Fibroblast of the conjunctiva (primary cell): ENCODE measurements at regions not wholly inside any gene's neighbourhood (a gene's known extent, or its start where the extent isn't known, plus 50 kb on each side); places are given as distances from the start of the nearest gene placed in this dataset.
"Not testable (repeated sequence)": the region's sequence is repeated elsewhere in the genome, so short reads cannot be mapped to it uniquely, and the experiment has no call there.

Source experiments
- DNase-seq: peaks from one replicate; pipeline ENCODE4 v3.0.0-alpha.2; 2010; ENCODE audit warnings: low read depth

DNA sequence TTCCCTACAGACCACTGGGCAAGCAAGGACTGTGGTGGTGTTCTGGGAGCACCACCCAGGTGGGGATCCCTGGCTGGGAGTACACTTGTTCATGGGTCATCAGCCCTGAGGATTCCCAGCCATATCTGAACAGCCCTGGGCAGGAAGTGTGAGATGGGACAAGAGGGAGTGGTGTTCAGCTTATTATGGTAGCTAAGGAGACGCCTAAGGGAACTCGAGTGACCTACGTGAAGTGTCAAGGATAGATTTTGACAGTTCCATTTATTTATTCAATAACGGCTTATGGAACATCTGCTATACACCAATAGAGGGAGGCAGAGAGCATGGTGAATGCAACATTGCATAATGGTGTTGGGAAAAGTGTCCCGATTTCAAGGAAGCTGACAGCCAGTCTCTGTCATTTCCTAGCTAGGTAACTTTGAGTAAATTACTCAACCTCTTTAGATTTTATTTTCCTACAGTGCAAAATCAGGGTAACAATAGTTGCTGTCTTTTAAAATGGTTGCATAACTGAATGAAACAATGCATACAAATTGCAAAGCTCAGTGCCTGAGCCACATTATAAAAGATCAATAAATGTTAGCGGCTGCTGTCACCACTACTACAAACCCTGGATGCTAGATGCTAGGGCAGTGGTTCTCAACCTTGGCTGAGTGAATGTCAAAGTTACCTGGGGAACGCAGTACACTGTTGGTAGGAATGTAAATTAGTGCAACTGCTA, 534.1 kb downstream of the GRIN2A start:
- no peak for DNase-seq

DNA sequence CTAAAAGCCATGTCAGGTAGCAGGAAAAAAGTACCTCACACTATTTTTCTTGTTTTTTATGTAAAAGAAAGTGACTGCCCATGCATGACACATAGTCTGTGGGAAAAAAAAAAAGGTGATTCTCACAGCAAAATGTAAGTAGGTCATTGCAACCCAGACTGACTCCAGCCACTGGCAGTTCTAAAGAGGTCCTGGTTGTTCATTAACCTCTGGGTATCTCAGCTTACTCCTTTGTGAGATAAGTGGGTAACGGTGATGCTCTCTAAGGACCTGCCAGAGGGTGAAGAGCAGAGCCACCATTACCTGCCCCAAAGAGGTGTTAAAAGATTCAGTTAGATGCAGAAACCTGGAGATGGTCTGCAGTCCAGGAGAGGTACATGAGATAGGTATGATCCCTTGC, 531.9 kb downstream of the GRIN2A start:
- no peak for DNase-seq

DNA sequence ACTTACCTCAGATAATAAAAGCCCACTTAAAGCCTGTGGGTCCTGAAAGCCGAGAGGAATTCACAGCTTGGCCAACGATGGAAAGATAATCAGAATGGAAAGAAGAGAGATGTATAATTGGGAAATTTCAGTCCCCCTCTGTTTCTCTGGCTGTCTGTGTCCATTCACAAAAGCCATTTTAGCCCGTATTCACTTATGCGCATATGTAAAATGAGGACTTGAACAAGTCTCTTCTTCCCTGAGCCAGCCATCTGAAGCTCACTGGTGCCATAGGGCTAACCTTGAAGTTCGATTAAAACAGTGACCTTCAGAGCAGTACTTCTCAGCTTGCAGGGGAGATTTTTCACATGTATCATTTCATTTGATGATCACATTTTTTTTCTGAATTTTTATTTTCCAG, 527.2 kb downstream of the GRIN2A start:
- no peak for DNase-seq

DNA sequence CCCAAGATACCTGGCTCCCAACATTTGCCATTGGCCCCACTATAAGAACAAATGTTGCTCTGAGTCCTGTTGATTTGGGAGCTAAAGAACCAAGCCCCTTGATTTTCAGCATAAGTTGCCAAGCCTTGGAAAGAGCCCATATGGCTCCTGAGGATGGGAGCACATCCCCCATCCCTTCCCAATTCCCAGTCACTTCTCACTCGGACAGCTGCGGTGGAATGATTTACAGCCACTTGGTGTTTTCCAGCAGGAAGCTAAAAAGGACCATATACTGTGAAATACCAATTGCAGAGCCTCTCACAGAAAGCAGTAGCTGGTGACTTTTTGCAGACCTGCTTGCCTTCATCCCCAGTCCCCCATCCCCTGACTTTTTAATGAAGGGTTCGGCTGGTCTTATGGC, 524.6 kb downstream of the GRIN2A start:
- no peak for DNase-seq

DNA sequence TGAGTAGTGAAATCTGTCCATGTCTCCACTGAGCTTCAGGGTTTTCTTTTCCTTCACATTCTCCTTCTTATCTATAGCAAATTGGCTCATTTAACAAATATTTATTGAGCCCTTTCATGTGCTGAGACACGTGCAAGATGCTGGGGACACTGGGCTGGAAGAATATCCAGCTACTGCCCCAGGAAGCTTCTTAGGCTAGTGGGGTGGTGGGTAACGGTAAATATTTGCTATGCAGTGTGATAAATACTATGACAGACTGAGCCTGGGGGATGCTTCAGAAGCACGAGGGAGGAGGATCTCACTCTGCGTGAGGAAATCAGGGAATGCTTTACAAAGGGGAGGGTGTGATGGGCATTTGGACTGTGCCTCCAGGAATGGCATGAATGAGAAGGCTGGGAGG, 524.1 kb downstream of the GRIN2A start:
- DNase-seq = no peak

DNA sequence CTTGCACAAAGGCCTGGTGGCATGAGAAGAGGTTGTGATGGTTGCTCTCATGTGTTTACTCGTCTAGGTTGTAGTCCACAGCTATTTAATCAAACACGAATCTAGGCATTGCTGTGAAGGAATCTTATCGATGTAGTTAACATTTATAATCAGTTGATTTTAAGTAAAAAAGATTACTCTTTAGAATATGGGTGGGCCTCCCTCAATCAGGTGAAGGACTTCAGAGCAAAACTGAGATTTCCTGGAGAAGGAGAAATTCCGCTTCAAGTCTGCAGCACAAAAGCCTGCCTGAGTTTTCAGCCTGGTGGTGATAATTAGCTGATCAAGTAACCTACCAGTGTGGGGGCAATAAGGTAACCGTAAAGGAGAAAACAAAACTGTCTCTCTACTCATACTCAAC, 523.6 kb downstream of the GRIN2A start:
- no peak for DNase-seq

DNA sequence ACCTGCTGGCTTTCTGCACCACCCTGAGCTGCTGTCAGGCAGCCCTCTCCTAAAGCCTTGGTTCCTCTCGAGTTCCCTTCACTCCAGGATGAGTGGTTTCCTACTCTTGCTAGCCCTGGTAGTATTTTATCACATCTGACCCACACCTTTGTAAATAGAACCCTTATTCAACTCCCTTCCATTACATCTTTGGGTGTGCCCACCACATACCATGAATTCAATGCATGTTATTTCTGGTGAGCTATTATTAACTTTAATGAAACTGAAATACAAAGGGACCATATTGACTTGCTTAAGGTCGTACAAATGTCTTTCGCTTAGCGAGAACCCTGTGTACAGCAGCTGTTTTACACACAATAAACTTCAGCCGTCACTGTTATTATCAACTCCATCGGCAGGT, 521.3 kb downstream of the GRIN2A start:
- no peak for DNase-seq

DNA sequence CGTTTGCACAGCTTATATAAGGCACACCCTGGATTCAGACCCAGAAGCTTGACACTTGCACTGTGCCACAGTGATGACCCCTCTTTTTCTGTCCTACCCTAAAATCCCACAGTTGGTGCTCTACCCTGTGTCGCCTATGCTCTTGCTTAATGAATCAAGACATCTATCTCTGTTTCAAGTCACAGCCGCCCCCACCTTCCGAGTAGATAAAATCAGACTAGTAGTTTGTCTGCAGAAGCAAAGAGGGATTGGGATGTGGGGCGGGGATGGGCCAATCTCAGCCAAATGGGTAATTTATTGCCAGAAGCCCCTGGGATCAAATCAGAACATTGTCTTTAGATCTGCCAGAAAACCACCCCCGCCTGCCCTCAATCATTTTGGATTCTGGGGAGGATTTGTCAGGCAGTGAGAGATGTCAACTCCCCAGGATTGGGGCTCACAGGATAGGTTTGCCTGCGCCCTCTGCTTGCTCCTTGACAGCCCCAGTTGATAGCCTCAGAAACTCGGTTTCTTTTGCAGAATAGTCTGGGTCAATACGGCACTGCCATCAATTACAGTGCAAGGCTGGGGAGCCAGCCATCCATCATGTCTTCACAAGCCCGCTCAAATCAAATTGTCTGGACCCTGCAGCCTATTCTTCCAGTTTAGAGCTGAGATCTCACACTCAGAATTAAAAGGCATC, 520.8 kb downstream of the GRIN2A start:
- DNase-seq = no peak

DNA sequence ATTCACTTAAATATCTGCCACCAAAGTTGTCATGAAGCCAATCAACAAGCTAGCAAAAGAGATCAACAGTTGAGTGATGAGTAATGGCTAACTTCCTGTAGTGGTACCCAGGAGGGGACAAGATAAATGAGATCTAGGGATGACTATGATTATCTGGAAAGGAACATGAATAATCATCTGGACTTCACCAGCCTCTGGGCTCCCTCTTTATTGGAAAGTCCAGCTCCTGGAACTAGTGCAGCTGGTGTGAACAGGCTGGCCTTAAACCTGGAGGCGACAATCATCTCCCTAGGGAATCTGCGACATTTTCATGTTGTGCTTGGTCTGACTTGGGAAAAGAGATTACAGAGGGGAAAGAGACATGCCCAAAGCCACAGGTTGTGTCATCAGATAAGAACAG, 518.6 kb downstream of the GRIN2A start:
- no peak for DNase-seq

DNA sequence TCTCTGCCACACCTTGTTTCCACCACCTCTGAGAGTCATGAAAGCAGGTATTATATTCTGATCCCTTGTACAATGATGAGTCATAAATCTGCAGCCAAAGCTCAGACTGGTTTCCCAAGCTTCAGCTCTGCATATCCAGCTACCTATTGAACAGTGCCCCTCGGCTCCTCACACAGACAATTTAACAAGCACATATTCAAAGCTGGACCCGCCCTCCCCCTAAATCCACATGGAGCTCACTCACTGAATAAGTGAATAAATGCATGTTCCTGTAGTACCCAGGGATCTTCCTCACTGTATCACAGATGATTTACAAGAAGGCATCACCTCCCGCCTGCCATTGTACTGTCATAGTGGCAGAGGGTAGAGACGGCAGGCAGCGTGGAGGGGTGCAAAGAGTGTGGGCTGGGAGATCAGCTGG, 516.4 kb downstream of the GRIN2A start:
- DNase-seq = no peak

DNA sequence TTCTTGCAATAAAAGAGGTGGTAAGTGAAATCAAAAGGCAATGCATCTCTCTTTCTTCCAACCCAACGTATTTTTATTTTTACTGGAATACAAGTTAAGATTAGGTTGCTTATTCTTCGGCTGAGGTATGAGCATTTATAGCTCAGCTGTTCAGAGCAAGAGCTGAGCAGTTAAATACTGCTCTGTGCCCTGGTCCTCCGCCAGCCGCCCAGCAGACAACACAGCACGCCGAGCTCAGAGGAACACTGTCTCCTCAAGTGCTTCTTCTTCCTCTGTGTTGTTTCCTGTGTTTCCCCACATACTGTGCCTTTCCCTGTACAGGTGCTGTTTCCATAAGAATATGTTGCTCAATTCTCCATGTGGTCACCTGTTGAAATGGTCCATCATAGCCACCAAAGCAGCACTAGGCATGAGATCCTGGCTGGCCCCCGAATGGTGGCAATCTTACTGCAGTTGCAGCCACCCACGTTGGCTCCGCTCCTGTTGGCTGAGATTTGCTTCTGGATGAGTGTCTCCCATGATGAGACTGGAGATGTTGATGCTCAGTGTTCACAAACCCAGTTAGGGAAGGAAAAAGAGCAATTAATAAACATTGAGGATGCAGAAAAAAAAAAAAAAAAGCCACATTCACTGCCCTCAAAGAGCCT, 515.3 kb downstream of the GRIN2A start:
- no peak for DNase-seq

DNA sequence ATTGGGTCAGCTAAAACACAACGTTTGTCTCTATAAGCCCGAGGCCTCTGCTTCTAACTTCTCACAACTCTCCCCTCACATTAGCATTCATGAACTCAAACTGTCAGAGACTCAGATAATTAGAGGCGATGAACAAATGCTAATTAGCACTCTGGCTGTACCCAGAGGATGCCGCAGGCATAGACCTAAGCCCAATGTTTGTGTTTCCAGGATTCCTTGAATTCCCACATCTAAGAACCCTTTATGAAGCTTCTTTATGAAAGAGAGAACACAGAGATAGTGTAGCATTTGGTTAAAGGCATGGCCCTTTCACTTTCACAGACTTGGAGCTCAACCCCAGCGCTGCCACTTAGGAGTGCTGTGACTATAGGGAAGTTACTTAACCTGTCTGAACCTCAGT, 512.2 kb downstream of the GRIN2A start:
- no peak for DNase-seq

DNA sequence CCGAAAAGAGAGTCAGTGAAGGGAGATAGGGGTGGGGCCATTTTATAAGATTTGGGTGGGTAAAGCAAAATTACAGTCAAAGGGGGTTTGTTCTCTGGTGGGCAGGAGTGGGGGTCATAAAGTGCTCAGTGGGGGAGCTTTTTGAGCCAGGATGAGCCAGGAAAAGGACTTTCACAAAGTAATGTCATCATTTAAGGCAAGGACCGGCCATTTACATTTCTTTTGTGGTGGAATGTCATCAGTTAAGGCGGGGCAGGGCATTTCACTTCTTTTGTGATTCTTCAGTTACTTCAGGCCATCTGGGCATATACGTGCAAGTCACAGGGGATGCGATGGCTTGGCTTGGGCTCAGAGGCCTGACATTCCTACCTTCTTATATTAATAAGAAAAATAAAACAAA, 511.6 kb downstream of the GRIN2A start:
- DNase-seq = not testable (repeated sequence)

DNA sequence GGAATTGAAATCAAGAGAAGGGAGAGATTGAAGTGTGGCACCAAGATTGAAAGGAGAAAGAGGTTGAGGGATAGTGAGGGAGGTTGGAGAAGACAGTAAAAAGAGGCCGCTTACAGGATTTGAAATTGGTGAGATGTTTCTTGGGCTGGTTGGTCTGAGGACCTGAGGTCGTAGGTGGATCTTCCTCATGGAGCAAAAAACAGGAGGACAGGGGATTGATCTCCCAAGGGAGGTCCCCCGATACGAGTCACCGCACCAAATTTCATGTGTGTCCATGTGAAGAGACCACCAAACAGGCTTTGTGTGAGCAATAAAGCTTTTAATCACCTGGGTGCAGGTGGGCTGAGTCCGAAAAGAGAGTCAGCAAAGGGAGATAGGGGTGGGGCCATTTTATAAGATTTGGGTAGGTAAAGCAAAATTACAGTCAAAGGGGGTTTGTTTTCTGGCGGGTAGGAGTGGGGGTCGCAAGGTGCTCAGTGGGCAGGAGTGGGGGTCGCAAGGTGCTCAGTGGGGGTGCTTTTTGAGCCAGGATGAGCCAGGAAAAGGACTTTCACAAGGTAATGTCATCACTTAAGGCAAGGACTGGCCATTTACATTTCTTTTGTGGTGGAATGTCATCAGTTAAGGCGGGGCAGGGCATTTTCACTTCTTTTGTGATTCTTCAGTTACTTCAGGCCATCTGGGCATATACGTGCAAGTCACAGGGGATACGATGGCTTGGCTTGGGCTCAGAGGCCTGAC, 505.5 kb downstream of the GRIN2A start:
- DNase-seq = not testable (repeated sequence)

DNA sequence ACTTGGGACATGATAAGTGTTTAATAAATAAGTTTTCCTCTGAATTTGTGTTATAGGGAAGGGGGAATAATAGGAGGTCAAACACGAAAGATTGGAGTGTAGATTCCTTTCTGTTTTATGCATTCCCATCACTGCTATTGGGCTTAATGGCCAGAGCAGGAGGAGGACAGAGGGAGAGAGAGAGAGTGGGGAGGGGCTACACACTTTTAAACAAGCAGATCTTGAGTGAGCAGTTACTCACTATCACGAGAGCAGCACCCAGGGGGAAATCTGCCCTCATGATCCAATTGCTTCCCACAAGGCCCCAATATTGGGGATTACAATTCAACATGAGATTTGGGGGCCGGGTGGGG, 505.0 kb downstream of the GRIN2A start:
- DNase-seq = no peak

DNA sequence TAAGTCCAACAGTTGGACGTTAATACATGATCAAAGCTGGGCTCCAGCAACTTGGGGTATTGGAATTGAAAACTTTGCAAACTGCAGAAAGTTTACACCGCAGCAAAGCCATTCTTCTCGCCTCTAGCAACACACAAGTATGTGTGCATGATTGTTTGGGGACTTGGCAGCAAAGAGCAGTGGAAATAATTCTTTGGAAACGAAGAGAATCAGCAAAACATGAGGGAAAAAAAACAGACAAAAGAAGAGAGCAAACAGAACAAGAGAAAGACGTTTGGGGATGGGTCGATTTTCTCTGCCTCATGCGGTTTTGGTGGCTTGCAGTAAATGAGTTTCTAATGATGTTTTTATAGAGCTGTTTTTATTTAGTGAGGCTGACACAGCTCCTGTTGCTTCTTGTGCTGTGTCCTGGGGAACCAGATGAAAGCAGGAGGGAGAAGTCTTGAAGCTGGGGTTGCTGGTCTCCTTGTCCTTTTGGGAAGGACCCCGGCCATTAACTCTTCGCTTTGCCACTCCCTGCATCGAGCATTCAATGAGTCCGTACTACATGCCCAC, 502.9 kb downstream of the GRIN2A start:
- no peak for DNase-seq

DNA sequence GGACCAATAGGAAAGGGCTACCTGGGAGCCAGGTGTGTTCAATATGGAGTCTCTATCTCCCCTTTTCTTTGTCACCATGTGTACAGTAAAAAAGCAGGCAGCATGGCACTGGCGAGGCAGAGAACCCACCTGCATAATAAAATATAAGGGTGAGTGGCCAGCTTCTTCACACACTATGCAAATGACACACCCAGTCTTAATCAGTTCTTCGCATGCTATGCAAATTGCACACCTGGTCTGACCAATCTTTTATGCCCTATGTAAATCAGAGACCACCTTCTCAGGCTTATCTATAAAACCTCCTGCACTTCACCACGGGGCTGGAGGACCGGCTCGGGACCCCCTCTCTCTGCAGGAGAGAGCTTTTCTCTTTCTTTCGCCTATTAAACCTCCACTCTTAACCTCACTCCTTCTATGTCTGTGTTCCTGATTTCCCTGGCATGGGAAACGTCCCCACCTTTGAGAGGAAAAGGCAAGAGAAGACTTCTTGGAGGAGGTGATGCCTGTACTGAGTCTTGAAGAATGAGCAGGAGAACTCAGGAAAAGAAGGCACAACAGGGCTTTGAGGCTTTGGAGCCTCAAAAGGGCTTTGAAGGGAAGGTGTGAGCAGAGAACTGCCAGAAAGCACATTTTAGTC, 502.1 kb downstream of the GRIN2A start:
- no peak for DNase-seq

DNA sequence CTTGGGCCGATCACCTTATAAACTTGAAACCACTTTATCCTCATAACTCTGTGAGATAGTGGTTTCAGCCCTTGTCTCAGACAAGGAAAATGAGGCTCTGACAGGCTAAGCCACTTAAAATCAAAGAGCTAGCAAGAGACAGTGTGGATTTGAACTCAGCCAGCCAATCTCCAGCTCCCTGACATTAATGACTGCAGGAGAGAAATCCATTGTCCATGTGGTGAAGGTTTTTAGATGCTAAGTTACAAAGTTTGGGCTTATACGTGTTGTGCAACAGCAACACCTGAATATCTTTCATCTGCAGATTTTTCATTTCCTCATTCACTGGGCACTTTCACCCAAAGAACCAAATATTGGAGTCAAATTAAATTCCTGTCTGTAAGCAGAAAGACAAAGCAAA, 501.3 kb downstream of the GRIN2A start:
- no peak for DNase-seq

DNA sequence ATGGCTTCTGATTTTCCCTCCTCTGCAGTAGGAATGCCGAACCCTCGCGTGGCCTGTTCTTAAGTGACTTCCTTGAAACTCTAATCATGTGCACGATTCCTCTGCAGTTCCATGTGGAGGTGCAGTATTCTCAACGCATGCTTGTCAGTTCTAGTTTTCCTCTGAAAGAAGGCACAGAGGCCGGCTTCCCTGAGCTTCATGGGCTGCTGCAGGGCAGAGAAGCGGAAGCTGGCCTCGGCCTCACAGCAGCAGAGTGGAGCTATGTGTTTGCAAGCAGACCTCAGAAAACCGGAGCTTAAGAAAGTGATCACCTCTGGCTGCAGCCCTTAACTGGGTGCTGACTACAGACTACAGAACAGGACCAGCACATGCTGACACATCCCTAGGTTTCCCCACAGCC, 500.7 kb downstream of the GRIN2A start:
- no peak for DNase-seq

DNA sequence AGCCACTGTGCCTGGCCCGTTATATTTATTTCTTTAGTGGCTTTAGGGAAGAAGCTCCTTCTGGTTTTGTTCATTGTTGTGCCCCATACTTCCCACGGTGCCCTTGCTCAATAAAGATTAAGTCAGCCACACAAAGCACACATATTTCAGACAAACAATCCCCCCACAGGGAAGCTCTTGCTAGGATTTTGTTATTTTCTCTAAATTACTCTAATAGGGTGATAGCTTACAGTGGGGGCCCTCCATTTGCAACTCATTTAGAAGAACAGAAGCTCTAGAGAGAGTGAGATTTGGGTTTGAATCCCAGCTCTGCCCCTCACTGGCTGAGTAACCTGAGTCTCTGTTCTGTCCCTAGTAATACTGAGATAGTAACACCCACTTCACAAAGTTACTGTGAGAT, 499.9 kb downstream of the GRIN2A start:
- DNase-seq = no peak

DNA sequence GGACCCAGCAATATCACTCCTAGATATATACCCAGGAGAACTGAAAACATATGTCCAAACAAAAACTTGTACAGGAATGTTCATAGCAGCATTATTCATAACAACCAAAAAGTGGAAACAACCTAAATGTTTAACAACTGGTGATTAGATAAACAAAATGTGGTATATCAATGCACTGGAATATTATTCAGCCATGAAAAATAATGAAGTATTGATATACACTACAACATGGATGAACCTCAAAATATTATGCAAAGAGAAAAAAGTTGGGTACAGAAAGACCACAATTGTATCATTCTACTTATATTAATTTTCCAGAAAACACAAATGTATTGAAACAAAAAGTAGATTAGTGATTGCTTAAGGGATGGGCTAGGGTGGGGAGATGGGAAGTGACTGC, 498.6 kb downstream of the GRIN2A start:
- no peak for DNase-seq

DNA sequence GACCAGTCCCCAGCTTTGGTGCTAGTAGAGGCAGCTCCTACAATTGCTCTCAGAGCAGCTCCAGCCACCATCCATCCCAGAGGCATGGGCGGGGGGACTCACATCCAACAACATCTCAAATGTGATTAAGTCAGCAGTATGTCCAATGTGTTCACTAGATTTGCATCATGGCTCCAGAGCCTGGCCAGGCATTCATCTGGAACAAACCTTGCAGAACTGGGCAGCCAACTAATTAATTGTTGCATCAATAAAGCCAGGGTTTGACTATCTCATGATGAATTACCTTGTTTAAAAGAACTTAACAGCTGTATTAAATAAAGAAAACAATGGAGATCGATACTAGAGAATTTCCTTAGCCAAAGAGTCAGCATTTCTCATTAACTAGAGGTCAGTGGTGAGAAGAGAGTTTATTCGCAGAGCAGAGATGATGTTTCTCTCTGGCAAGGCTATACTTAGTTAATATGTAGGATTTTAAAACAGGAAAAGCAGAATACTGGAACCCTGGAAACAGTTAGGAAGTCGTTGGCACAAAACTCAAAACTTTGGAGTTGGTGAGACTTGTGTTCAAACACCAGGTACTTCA, 494.4 kb downstream of the GRIN2A start:
- no peak for DNase-seq
